ENCODE measurements at regions not wholly inside any gene's neighbourhood (a gene's known extent, or its start where the extent isn't known, plus 50 kb on each side); places are given as distances from the start of the nearest gene placed in this dataset.

- no peak for TF ChIP-seq RARB (CRISPR knock-in tag; IDR thresholded peaks at IDR 0.05)
- TF ChIP-seq TOX (CRISPR knock-in tag; IDR thresholded peaks at IDR 0.05; ENCODE audit: borderline replicate concordance) = no peak
- no peak for TF ChIP-seq ZNF565 (CRISPR knock-in tag; conservative IDR thresholded peaks at IDR 0.05; ENCODE audit: low read depth)
- no peak for TF ChIP-seq POU6F1 (CRISPR knock-in tag; IDR thresholded peaks at IDR 0.05; ENCODE audit: borderline replicate concordance, low read depth)
- no peak for TF ChIP-seq ZNF8 (CRISPR knock-in tag; IDR thresholded peaks at IDR 0.05)
- no peak for TF ChIP-seq PATZ1 (CRISPR knock-in tag; IDR thresholded peaks at IDR 0.05; ENCODE audit: borderline replicate concordance)
- TF ChIP-seq PPARA (CRISPR knock-in tag; IDR thresholded peaks at IDR 0.05; ENCODE audit: borderline replicate concordance) = no peak
- TF ChIP-seq TSHZ2 (CRISPR knock-in tag; IDR thresholded peaks at IDR 0.05) = no peak
- TF ChIP-seq ESRRG (CRISPR knock-in tag; IDR thresholded peaks at IDR 0.05) = no peak
- TF ChIP-seq TCF4 (CRISPR knock-in tag; IDR thresholded peaks at IDR 0.05; ENCODE audit: borderline replicate concordance) = no peak
- no peak for TF ChIP-seq CREB5 (CRISPR knock-in tag; IDR thresholded peaks at IDR 0.05; ENCODE audit: low read depth)
- TF ChIP-seq SNAI2 (CRISPR knock-in tag; IDR thresholded peaks at IDR 0.05) = no peak
- TF ChIP-seq CSRNP3 (CRISPR knock-in tag; IDR thresholded peaks at IDR 0.05) = no peak
- no peak for TF ChIP-seq GLIS3 (CRISPR knock-in tag; IDR thresholded peaks at IDR 0.05)
- no peak for TF ChIP-seq ZFP30 (CRISPR knock-in tag; IDR thresholded peaks at IDR 0.05)
- no peak for TF ChIP-seq ZNF70 (CRISPR knock-in tag; IDR thresholded peaks at IDR 0.05)
- TF ChIP-seq OSR1 (CRISPR knock-in tag; IDR thresholded peaks at IDR 0.05) = no peak
- no peak for ATAC-seq
Observed at GRCh38 chr9:26437056-26437711, 455.4 kb downstream of the CAAP1 start.

- ATAC-seq = no peak
- TF ChIP-seq TCF4 (CRISPR knock-in tag; IDR thresholded peaks at IDR 0.05; ENCODE audit: borderline replicate concordance) (no peak), ZNF8 (CRISPR knock-in tag; IDR thresholded peaks at IDR 0.05) (no peak), BACH2 (CRISPR knock-in tag; IDR thresholded peaks at IDR 0.05; ENCODE audit: borderline replicate concordance) (no peak), POU6F1 (CRISPR knock-in tag; IDR thresholded peaks at IDR 0.05; ENCODE audit: borderline replicate concordance, low read depth) (no peak), ISL1 (CRISPR knock-in tag; IDR thresholded peaks at IDR 0.05) (no peak), ZC3H10 (CRISPR knock-in tag; IDR thresholded peaks at IDR 0.05) (no peak), GLIS3 (CRISPR knock-in tag; IDR thresholded peaks at IDR 0.05) (no peak), SNAI2 (CRISPR knock-in tag; IDR thresholded peaks at IDR 0.05) (no peak), ZNF565 (CRISPR knock-in tag; conservative IDR thresholded peaks at IDR 0.05; ENCODE audit: low read depth) (no peak), ZFP3 (CRISPR knock-in tag; IDR thresholded peaks at IDR 0.05) (no peak), PPARA (CRISPR knock-in tag; IDR thresholded peaks at IDR 0.05; ENCODE audit: borderline replicate concordance) (no peak), CREB5 (CRISPR knock-in tag; IDR thresholded peaks at IDR 0.05; ENCODE audit: low read depth) (no peak), ARNTL (CRISPR knock-in tag; IDR thresholded peaks at IDR 0.05; ENCODE audit: borderline replicate concordance, low read depth) (no peak), CSRNP3 (CRISPR knock-in tag; IDR thresholded peaks at IDR 0.05) (no peak), TOX (CRISPR knock-in tag; IDR thresholded peaks at IDR 0.05; ENCODE audit: borderline replicate concordance) (no peak), ZNF70 (CRISPR knock-in tag; IDR thresholded peaks at IDR 0.05) (no peak)
Observed at GRCh38 chr9:26426551-26427131, 466.0 kb downstream of the CAAP1 start.

All from SK-N-SH treated with all-trans-retinoic acid at 6 μM for 48 hours (cell line).